GM12878 (cell line): ENCODE measurements at regions not wholly inside any gene's neighbourhood (a gene's known extent, or its start where the extent isn't known, plus 50 kb on each side); places are given as distances from the start of the nearest gene placed in this dataset.

Experiments
- ATAC-seq: fragments of 200-7000 bp; cut with Tn5 transposase; 3 replicates; pipeline ENCODE4 v1.9.1; 2020; ENCODE audit warnings: mild to moderate bottlenecking, moderate library complexity
- BruUV-seq: library from RNA; stranded (reverse); fragments of 400-500 nt; replicated peaks from 2 replicates; lab custom pipeline; 2021; lab: Mats Ljungman, UMichigan
- CTCF ChIA-PET: fragments of 300-600 bp; sonication (Branson Sonifier 250); formaldehyde crosslinking; extraction: SDS; loops from one replicate; lab custom pipeline; 2021; ENCODE audit warnings: inconsistent platforms; lab: Yijun Ruan, JAX
- POLR2A ChIA-PET: fragments of 350-600 bp; formaldehyde crosslinking; extraction: SDS; loops from one replicate; lab custom pipeline; 2021; ENCODE audit warnings: inconsistent platforms; lab: Charles Lee
- RAD21 ChIA-PET: fragments of 300-600 bp; sonication (Branson Sonifier 250); formaldehyde crosslinking; loops from one replicate; lab custom pipeline; 2023; ENCODE audit warnings: antibody characterized with exemption; ENCODE audit not compliant: unreplicated experiment; lab: Charles Lee
- SMC1A ChIA-PET: fragments of 300-600 bp; sonication (Branson Sonifier 250); formaldehyde crosslinking; loops from one replicate; lab custom pipeline; 2023; ENCODE audit not compliant: unreplicated experiment, uncharacterized antibody; lab: Charles Lee
- DNase-seq: peaks from one replicate; pipeline ENCODE4 v3.0.0-alpha.2; 2011; ENCODE audit warnings: low read depth, low spot score
- FAIRE-seq: peaks from 3 replicates; lab custom pipeline; 2011; peaks lifted over from hg19 to GRCh38; lab: Jason Lieb, UNC
- H2AFZ ChIP-seq: 2 replicates; pipeline ENCODE4 v1.6.0; 2011; ENCODE audit warnings: low read depth, low read length, control low read depth; ENCODE audit not compliant: control insufficient read depth
- H3K27ac ChIP-seq: 2 replicates; pipeline ENCODE4 v1.5.1; 2011; ENCODE audit warnings: control low read depth; ENCODE audit not compliant: control insufficient read depth, insufficient read depth
- H3K27me3 ChIP-seq, 2 experiments: replicated peaks in 1 of 2; 2 replicates each; pipeline versions ENCODE4 v1.6.0 to v1.6.1; 2011; ENCODE audit warnings: low read length in 1 of 2; ENCODE audit not compliant: control insufficient read depth in 2 of 2, insufficient read depth in 2 of 2
- H3K36me3 ChIP-seq, 2 experiments: 2 replicates each; pipeline ENCODE4 v1.5.1; 2011; ENCODE audit warnings: low read length in 1 of 2; ENCODE audit not compliant: control insufficient read depth in 2 of 2, insufficient read depth in 2 of 2
- H3K4me1 ChIP-seq: 2 replicates; pipeline ENCODE4 v1.6.1; 2011; ENCODE audit warnings: mild to moderate bottlenecking, low read length, moderate library complexity, mixed read lengths; ENCODE audit not compliant: control insufficient read depth, insufficient read depth
- H3K4me2 ChIP-seq: 2 replicates; pipeline ENCODE4 v1.6.0; 2011; ENCODE audit warnings: control low read depth; ENCODE audit not compliant: control insufficient read depth, insufficient read depth
- H3K4me3 ChIP-seq: fragments of 200-600 bp; sonication (generic); 2 replicates; pipeline ENCODE4 v1.5.1; 2016
- H3K79me2 ChIP-seq: 2 replicates; pipeline ENCODE4 v1.6.0; 2011; ENCODE audit warnings: low read length; ENCODE audit not compliant: control insufficient read depth, insufficient read depth
- H3K9ac ChIP-seq: 2 replicates; pipeline ENCODE4 v1.8.0; 2011; ENCODE audit warnings: low read length, control low read depth, mixed read lengths; ENCODE audit not compliant: control insufficient read depth, insufficient read depth
- H3K9me3 ChIP-seq: replicated peaks from 3 replicates; pipeline ENCODE4 v1.5.1; 2011; ENCODE audit warnings: mild to moderate bottlenecking, low read length; ENCODE audit not compliant: control insufficient read depth, insufficient read depth
- H4K20me1 ChIP-seq: 2 replicates; pipeline ENCODE4 v1.6.0; 2011; ENCODE audit not compliant: control insufficient read depth, insufficient read depth
- ATF7 ChIP-seq: fragments of 450-650 bp; IDR thresholded peaks from 2 replicates; pipeline ENCODE4 v1.6.1; 2016; ENCODE audit warnings: low read depth, mild to moderate bottlenecking
- EZH2 ChIP-seq: IDR thresholded peaks from 2 replicates; pipeline ENCODE4 v1.6.1; 2012; ENCODE audit warnings: low read depth, mild to moderate bottlenecking, control low read depth, inconsistent platforms, low read length, borderline replicate concordance; ENCODE audit not compliant: control insufficient read depth
- HCFC1 ChIP-seq: fragments of 150-350 bp; IDR thresholded peaks from 2 replicates; pipeline ENCODE4 v1.6.1; 2014; ENCODE audit warnings: low read length
- IKZF2 ChIP-seq, 2 experiments: fragments of 450-650 bp; IDR thresholded peaks; 2 replicates each; pipeline ENCODE4 v1.6.1; 2017; ENCODE audit warnings: mild to moderate bottlenecking in 2 of 2, moderate library complexity in 2 of 2
- IRF4 ChIP-seq: IDR thresholded peaks from 2 replicates; pipeline ENCODE4 v1.6.1; 2011; ENCODE audit warnings: low read depth, low read length
- NBN ChIP-seq: fragments of 450-650 bp; IDR thresholded peaks from 2 replicates; pipeline ENCODE4 v1.6.1; 2016
- RAD21 ChIP-seq: IDR thresholded peaks from 2 replicates; pipeline ENCODE4 v1.6.1; 2011; ENCODE audit warnings: mild to moderate bottlenecking, low read depth, low read length, moderate library complexity; ENCODE audit not compliant: insufficient read depth
- SREBF1 ChIP-seq: IDR thresholded peaks from 2 replicates; pipeline ENCODE4 v1.6.1; 2012; ENCODE audit warnings: mild to moderate bottlenecking, low read length
- SUZ12 ChIP-seq: fragments of 200-600 bp; sonication (generic); IDR thresholded peaks from one replicate; pipeline ENCODE4 v1.6.1; 2018; ENCODE audit warnings: antibody characterized with exemption, mild to moderate bottlenecking; ENCODE audit not compliant: unreplicated experiment
- YBX1 ChIP-seq: fragments of 450-650 bp; IDR thresholded peaks from 2 replicates; pipeline ENCODE4 v1.6.1; 2016; ENCODE audit warnings: antibody characterized with exemption
- ZSCAN29 ChIP-seq: fragments of 450-650 bp; IDR thresholded peaks from 2 replicates; pipeline ENCODE4 v1.6.1; 2017; ENCODE audit warnings: mild to moderate bottlenecking, moderate library complexity
- WGBS: methylation state at CpG from one replicate; pipeline ENCODE4 v1.1.6; 2016; ENCODE audit warnings: low lambda C conversion rate; ENCODE audit not compliant: insufficient replicate concordance, insufficient coverage; ENCODE audit errors: missing lambda C conversion rate; 5-methylcytosine and 5-hydroxymethylcytosine counted together
- in situ Hi-C: fragments of 300-500 bp; cut with MboI; formaldehyde crosslinking; loops from 9 replicates; pipeline ENCODE4 v1.14.3; 2018; ENCODE audit warnings: mixed read lengths
- intact Hi-C: fragments of 100-400 bp; cut with micrococcal nuclease; formaldehyde crosslinking; loops from one replicate; pipeline ENCODE4 v1.14.2; 2022; ENCODE audit not compliant: unreplicated experiment
- TF ChIP-seq, protein P1 (sequence below): fragments of 450-650 bp; IDR thresholded peaks from 2 replicates; pipeline ENCODE4 v1.6.1; 2016; ENCODE audit warnings: mild to moderate bottlenecking
- TF ChIP-seq, protein P2 (sequence below): fragments of 450-650 bp; IDR thresholded peaks from 2 replicates; pipeline ENCODE4 v1.6.1; 2014; ENCODE audit warnings: mild to moderate bottlenecking

DNA sequence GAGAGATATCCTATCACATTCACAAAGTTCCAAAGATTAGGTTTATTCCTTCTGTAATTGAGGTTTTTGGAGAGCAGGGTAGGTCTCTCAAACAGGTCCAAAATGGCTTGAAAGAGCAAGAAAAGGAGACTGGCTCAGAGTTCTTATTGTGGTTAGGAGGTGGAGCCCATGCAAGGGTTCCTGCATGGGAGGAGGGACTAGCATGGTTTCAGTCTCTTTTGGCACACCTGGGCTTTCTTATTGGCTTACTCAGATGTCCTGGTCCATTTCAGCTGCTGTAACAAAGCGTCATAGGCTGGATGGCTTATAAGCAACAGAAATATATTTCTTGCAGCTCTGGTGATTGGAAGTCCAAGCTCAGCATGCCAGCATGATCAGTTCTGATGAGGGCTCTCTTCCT, 493.1 kb downstream of the REEP3 start:
- ATAC-seq (no peak), FAIRE-seq (no peak), DNase-seq (no peak)
- SMC1A ChIA-PET, result interaction anchor here (1.0 kb wide), 1 partner anchor 9 kb away, joined by 4 read pairs; no protein-coding TSS in a partner anchor
- no peaks in the 10 kb centered on the region for H3K79me2 ChIP-seq
- intact Hi-C loops (no loop called here), in situ Hi-C loops (no loop called here)
- CTCF ChIA-PET, result no interaction called here
- H3K4me1 ChIP-seq, result no peaks in the 10 kb centered on the region
- 4% methylated on average over 1 of the region's 1 CpG for WGBS
- H3K27ac ChIP-seq, result no peak overlapping the region
- TF ChIP-seq NBN, result no peak
- no peaks in the 10 kb centered on the region for H3K27me3 ChIP-seq
- H3K36me3 ChIP-seq, result no peaks in the 10 kb centered on the region
- no peak overlapping the region for H3K9ac ChIP-seq
- H4K20me1 ChIP-seq, result no peaks in the 10 kb centered on the region
- no peak overlapping the region for H2AFZ ChIP-seq
- no peaks in the 10 kb centered on the region for H3K9me3 ChIP-seq
- no peak overlapping the region for H3K4me3 ChIP-seq
- no peak overlapping the region for H3K4me2 ChIP-seq
- BruUV-seq, result no TSS peak
- RAD21 ChIA-PET, result no interaction called here
- POLR2A ChIA-PET, result no interaction called here

DNA sequence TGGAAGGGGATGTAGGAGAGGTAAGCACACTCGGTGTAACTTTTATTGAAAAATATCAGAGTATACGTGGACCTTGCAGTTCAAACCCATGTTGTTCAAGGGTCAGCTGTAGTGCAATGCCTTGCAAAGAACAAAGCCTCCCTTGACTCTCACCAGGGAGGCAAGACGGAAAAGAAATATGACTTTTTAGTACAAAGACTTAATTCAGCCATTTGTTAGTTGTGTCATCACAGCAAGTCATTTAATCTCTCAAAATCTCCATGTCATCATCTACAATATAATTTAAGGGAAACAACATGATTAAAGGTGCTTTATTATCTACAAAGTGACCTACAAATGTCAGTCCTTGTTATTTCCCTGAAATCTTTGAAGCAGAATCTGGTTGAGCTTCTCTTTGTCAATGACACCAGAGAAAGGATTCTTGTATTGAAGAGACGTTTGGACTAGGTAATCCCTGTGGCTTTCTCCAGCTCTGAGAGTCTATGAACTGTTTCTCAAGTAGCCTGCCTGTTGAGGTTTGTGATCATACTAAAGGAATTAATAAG, 502.8 kb downstream of the REEP3 start:
- intact Hi-C loops, result no loop called here
- RAD21 ChIA-PET, result no interaction called here
- BruUV-seq, result no TSS peak

More for the DNA sequence above, 502.8 kb downstream of the REEP3 start:
- no peak for TF ChIP-seq ZSCAN29
- TF ChIP-seq, protein P1, sequence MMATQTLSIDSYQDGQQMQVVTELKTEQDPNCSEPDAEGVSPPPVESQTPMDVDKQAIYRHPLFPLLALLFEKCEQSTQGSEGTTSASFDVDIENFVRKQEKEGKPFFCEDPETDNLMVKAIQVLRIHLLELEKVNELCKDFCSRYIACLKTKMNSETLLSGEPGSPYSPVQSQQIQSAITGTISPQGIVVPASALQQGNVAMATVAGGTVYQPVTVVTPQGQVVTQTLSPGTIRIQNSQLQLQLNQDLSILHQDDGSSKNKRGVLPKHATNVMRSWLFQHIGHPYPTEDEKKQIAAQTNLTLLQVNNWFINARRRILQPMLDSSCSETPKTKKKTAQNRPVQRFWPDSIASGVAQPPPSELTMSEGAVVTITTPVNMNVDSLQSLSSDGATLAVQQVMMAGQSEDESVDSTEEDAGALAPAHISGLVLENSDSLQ, result no peak
- no peak for TF ChIP-seq SREBF1
- no peak for TF ChIP-seq HCFC1
- no peak for TF ChIP-seq RAD21
- TF ChIP-seq IKZF2 (IDR thresholded peaks at IDR 0.05), result no peak
- TF ChIP-seq, protein P2, sequence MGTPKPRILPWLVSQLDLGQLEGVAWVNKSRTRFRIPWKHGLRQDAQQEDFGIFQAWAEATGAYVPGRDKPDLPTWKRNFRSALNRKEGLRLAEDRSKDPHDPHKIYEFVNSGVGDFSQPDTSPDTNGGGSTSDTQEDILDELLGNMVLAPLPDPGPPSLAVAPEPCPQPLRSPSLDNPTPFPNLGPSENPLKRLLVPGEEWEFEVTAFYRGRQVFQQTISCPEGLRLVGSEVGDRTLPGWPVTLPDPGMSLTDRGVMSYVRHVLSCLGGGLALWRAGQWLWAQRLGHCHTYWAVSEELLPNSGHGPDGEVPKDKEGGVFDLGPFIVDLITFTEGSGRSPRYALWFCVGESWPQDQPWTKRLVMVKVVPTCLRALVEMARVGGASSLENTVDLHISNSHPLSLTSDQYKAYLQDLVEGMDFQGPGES, result no peak
- no peak for TF ChIP-seq EZH2
- TF ChIP-seq YBX1, result no peak
- no peak for TF ChIP-seq IRF4
- no peak for TF ChIP-seq ATF7
- no peak for TF ChIP-seq SUZ12
- H3K4me1 ChIP-seq, result no peaks in the 10 kb centered on the region
- WGBS, result 12% methylated on average over 4 of the region's 4 CpGs
- no peaks in the 10 kb centered on the region for H3K36me3 ChIP-seq
- no peaks in the 10 kb centered on the region for H3K79me2 ChIP-seq
- FAIRE-seq (no peak), DNase-seq (no peak), ATAC-seq (no peak)
- no peak overlapping the region for H3K4me2 ChIP-seq
- H3K9me3 ChIP-seq, result no peaks in the 10 kb centered on the region
- ChIA-PET CTCF (interaction anchor here (2.4 kb wide), 1 partner anchor 157 kb away, joined by 6 read pairs; no protein-coding TSS in a partner anchor), POLR2A (no interaction called here), SMC1A (no interaction called here)
- no peak overlapping the region for H2AFZ ChIP-seq
- H3K27ac ChIP-seq, result no peak overlapping the region
- no peak overlapping the region for H3K9ac ChIP-seq
- no peaks in the 10 kb centered on the region for H3K27me3 ChIP-seq
- no peak overlapping the region for H3K4me3 ChIP-seq
- no peaks in the 10 kb centered on the region for H4K20me1 ChIP-seq
- in situ Hi-C loops, result no loop called here
